Stimulated activated CD8-positive, alpha-beta memory T cell treated with anti-CD3 and anti-CD28 coated beads, Interleukin-12 subunit alpha, Interleukin-12 subunit beta, amount 100 ng/mL, for 1 hour (primary cell): ENCODE measurements at regions not wholly inside any gene's neighbourhood (a gene's known extent, or its start where the extent isn't known, plus 50 kb on each side); places are given as distances from the start of the nearest gene placed in this dataset.
"Not testable (repeated sequence)": the region's sequence is repeated elsewhere in the genome, so short reads cannot be mapped to it uniquely, and the experiment has no call there.

Source experiments
- DNase-seq: peaks from one replicate; pipeline ENCODE4 v3.0.0-alpha.2; 2020; ENCODE audit warnings: low read depth

DNA sequence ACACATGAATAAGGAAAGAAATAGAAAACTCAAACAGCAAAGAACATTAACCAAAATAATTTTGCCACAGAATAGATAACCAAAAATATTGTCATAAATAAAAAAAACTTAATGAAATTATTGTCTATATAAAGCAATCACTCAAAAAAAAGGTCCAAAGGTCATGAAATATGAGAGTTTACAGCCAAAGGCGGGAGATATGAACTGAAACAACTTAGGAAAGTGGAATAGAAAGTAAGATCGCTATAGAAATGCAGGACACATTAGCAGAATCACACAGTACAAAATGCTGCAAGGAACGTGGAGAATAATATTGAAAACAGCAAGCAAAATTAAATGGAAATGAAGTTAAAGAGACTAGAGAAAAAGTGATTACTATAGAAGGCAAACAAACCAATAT lies 375.0 kb upstream of the ARHGEF26 start:
- DNase-seq, result no peak

DNA sequence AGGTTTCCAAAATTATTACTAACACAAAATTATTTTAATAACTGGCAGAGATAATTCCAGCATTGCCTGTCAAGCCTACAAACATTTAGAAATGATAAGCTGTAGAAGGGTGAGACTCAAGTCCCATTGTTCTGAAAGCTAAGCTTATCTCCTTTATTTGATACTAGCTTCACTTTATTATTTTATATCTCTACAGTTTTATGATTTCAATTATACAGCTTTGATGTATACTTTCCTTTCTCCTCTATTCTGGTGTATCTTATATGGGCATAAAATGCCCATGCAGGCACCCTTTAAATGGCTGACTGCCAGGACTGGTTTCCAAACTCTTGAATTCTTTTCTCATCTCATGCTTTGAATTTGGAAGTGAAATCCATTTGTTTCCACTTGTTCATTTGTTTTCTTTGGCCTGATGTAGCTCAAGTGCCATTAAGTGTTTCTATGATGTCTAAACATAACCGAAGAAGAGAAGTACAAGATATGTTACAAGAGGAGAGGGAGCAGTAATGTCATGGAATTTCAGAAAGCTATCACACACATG lies 372.1 kb upstream of the ARHGEF26 start:
- DNase-seq, result no peak

DNA sequence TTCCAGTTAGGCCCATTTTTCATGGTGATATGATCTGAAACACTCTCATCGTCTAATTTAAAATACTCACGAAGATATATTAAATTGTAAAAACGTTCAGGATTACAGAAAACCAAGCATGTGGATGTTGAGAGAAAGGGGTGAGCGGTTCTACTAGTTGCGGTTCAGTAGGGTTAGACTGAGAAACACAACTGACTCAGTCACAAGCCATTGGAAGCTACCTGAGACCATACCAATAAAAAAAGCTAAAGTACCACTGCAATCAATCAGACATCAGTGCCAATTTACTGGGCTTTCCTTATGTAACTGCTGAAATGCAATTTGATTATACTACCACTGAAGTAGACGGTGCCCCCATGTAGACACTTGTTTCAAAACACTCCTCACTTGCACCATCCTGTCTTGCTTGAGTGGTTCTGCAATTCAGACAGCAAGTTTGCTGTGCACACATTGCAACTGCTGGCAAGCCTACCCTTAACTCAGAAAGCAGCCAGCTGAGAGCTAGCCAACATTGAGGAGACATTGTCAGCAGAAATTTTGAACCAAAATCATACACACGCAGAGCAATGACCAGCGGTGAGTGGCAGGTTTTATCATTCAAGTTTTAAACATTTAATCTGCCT lies 368.7 kb upstream of the ARHGEF26 start:
- no peak for DNase-seq

DNA sequence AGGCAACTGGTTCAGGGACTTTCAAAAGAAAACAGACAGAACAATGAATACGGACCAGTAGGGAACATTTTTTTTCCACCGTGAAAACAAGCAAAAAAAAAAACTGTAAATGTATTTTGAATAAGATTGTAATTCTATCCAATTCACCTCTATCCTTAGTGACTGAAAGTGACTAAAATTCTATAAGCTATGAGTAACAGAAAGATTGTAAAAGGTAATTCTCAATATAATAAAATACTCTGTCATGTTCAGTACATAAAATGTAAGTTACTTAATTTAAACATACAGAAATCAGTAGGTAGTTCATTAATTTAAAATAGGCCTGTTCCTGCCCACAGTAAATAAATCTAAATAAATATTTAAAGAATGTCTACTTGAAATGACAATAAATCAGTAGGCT lies 368.2 kb upstream of the ARHGEF26 start:
- DNase-seq, result no peak

DNA sequence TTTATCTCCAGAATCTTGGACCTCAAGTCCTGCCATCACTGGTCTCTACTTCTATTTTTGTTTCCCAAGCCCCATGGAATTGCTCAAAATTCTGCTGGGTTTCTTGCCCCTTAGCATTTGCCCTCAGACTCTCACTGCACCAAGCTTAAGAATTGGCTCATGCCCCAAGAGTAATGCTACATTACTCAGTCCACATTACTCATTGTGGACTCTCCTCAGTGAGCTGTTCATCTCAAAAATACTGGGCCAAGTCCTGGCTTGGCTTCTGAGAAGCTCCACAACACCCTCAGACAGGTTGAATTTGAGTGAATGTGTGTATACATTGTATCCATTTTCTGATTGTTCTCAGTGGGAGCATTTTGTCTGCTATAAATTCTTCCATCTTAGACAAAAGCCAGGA lies 364.4 kb upstream of the ARHGEF26 start:
- no peak for DNase-seq

DNA sequence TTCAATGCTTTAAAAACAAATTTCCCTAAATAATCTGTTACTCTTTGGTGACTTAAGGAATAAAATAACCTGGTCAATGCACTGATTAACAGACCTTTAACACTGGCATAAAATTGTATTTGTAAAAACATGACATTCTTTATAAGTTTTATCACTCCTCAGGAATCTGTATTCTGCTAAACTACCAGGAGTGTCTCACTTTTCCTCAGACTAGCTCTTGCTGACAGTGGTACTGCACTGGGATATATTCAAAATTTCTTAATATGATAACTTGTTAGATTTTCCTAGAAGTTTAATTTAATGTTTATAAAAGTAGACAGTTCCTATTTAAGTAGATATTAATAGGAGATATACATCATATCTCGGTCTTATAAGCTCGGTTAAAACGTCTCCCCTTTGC lies 363.4 kb upstream of the ARHGEF26 start:
- no peak for DNase-seq

DNA sequence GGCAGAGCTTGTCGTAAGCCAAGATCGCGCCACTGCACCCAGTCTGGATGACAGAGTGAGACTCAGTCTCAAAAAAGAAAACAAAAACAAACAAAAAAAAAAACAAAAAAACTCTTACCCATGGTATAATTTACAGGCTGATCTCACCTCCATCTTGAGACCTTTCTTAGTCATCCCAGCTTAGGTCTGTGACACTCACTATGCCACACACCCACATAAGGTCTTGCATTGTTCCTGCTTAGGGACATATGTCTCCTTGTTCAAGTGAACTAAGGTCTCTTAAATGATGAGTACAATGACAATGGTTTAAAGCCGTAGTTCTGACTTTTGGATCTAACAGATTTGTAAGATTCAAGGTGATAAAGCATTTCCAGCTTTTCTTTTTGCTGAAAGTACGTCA lies 360.2 kb upstream of the ARHGEF26 start:
- no peak for DNase-seq

DNA sequence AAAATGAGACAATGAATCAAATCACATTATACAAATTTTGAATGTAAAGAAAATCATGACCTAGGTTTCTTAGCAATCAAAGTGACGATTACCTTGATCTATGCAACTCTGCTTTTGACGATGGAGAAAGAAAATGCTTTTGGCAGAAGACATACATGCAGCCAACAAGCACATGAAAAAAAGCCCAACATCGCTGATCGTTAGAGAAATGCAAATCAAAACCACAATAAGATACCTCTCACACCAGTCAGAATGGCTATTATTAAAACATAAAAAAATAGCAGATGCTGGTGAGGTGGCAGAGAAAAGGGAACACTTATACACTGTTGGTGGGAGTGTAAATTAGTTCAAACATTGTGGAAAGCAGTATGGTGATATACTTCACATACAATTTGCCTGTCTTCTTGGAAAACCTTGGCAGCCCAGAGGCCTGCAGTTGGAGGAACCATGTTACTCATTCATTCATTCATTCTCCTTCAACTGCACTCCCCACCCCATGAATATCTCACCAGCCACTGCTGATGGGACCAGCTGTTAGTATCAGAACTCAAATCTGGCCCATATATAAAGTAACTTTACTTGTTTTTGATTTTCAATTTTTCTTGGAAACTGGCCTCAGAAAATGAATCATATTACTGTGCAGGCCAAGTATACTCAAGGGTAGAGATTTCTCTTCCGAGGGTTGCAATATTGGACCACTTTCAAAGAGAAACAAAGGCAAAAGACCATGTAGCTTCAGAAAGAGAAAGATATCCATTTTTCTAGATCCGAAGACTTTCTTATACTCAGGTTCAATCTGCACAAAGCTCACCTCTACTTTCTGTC lies 358.6 kb upstream of the ARHGEF26 start:
- no peak for DNase-seq

DNA sequence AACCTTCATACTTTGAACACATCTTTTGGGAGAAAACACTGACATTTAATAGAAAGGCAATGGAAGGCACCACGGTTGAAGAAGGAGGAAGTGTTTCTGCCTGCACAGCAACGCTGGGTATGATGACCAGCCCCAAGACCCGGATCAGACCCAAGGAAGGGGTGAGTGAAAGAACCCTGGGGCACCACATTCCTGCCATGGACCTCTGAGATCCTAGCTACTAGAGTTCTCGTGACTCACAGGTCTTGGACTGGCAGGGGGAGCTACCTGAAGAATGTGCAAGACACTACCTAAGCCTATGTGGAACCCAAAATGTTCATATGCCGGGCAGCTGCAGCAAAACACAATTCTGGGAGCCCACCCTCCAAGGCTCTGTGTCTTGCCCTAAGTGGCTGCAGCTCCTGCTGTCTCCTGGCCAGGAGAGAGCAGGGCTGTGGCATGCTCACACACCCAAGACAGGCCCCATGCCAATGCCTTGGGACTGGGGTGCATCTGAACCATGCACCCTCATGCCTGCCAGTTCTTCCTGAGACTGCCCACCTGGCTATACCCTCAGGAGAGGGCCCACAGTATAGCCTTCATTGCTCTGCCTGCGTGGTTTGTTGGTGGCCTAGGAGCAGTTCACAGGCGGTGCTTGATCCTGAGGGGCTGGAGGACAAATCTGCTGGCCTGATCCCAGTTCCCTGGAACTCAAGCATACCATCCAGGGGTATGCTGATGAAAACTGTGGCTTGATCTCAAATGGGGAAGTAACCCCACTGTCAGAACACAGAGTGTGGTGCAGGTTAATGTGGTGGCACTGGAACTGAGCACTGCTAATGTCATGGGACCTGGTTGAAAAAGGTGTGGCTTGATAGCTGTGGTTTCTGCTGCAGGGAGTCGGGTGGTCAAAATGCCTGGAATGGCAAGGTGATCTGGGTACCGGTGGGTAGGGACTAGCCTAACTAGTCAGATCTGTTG lies 353.3 kb upstream of the ARHGEF26 start:
- DNase-seq, result no peak

DNA sequence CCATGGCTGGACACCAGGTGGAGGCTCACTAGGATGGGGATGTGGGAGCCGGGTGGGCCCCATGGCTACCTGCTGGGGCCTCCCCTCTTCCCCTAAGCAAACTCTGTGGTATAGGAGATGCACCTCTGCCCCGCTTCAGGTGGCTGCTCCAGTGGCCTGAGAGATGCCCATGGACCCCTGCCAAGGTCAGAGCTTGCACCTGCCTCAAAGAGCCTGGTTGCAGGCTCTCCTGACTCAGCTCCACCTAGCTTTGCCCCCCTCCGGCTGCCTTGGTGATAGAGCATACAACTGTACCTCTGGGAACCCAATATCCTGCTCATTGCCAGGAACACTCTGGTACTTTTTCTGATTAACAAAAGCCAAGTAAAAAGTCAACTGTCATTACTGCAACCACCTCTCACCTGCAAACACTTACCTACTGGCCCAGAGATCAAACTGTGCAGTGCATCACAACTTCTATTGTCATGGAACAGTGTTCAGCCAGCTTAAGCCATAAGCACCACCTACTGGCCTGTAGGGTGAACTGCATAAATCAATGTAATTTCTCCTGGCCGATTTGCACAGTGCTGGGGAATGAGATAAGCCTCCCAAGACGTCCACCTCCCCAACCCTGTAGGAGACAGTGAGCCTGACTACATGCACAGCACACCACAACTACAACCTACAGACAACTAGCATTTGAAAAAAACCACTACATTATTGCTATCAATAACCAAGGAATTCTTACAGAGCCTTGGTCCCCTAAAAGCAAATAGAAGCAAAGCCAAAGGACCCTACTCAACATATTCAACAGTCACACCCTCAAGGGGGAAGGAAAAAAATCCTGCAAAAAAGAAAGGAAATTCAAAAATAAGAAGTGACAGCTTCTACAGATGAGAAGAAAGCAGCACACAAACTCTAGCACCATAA lies 352.4 kb upstream of the ARHGEF26 start:
- peak; percentile 30 for DNase-seq

DNA sequence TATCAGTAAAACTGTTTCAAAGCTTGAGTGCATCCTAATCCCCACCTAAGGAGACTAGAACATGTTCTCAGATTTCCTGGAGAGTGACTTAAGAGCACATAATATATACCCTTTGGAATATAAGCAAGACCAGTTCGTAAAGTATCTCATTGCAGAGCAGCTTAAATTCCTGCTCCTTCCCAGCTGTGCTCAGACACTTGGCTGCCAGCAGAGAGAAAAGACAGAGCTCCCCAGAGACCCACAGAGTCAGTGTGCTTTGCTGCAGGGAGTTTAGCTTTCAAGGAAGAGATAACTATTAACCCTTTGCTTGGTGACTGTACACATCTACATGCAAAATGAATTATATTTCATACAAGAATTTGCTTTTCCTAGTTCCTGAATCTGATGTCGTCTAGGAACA lies 338.1 kb upstream of the ARHGEF26 start:
- DNase-seq, result no peak

DNA sequence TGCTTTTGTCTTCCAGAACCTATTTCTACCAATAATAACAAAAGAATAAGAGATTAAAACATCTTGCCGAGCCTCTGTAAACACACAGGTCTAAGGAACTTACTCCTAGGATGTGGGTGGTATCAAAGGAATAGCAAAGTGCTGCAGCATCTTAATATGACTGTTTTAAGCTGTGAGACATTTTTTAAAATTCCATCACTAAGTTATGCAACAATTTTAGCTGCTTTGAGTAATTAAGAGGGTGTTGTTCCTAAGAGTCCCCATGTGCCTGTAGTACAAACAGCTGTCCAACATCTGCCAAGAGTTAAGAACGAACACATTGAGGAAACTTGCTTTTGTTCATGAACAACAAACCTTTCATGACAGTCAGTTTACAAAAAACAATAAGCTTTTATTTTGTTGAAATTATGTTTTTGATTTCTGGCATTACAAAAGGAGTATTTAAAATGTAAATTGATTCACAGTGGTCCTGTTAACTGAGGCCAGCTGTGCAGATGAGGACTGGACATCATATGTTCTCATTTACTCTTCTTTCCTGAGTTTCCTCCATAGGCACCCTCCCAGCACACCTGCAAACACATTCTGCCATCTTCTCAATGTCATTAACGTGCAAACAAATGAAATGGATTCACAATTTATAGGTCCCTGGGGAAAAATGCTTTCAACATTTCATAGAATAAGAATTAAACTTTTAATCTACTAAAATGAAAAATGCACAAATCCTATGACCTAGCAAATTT lies 337.3 kb upstream of the ARHGEF26 start:
- DNase-seq, result no peak

DNA sequence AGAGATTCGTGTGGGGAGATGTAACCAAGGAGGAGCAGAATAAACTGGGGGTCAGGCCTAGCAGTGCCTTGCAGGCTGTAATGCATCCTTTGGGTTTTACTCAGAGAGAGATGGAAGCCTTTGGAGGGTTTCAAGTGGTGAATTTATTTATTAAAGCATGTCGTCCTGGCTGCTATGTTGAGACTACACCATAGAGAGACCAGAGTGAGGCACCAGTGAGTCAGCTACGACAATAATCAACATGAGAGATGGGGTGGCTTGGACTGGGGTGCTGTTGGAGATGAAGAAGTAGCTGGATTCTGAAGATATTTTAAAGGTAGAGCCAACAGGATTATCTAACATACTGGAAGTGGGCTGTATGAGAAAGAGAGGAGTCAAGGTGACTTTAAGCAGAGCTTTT lies 335.3 kb upstream of the ARHGEF26 start:
- no peak for DNase-seq

DNA sequence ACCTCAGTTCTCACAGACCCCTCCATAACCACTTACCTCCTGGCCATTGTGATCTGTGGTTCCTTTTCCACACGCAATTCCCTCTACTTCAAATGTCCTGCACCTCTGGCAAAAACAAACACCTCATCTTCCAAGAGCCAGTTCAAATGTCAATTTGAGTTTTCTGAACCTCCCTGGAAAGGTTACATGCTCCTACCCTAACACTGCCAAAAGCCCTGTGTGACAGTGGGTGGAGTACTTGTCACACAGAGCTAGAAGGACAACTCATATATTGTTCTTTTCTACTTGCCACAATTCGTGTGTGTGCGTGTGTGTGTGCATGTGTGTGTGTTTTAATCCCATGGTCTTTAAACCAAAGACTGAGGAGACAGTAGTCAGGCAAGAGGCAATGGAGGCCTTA lies 331.8 kb upstream of the ARHGEF26 start:
- no peak for DNase-seq

DNA sequence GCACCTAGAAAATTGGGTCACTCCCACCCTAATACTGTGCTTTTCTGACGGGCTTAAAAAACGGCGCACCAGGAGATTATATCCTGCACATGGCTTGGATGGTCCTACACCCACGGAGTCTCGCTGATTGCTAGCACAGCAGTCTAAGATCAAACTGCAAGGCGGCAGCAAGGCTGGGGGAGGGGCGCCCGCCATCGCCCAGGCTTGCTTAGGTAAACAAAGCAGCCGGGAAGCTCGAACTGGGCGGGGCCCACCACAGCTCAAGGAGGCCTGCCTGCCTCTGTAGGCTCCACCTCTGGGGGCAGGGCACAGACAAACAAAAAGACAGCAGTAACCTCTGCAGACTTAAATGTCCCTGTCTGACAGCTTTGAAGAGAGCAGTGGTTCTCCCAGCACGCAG lies 324.1 kb upstream of the ARHGEF26 start:
- not testable (repeated sequence) for DNase-seq

DNA sequence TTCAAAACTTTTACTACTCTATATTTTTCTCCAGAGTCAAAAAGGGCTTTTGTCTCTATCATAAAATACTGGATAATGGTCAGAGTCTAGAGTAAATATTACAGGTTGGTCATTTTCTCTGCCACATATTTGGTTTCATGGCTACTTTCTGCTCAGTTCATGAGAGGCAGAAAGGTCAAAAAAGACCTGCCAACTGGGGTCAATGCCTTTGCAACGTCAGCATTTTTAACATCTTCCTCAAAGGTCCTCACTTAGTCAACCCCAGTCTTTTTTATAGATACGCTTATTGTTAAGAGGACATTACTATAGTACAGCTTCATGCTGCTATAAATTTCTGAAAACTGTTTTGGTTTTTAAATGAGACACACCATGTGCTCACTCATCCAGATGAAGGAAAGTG lies 312.1 kb upstream of the ARHGEF26 start:
- no peak for DNase-seq

DNA sequence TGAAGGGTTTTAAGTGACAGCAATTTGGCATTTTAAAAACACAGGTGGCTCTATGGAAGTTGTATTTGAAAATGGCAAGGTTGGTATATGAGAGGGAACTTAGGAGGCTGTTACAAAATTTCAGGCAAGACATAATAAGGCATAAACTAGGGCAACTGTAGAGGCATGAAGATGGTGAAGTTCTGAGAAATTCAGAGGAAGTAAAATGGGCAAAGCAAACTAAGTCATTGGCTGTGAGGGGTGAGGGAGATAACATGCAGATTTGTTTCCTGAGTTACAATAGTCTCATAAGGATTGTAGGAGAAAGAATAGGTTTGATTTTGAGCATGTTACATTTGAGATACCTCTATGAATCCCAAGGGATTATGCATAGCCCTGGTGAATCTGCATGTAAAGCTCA lies 302.9 kb upstream of the ARHGEF26 start:
- DNase-seq, result no peak

DNA sequence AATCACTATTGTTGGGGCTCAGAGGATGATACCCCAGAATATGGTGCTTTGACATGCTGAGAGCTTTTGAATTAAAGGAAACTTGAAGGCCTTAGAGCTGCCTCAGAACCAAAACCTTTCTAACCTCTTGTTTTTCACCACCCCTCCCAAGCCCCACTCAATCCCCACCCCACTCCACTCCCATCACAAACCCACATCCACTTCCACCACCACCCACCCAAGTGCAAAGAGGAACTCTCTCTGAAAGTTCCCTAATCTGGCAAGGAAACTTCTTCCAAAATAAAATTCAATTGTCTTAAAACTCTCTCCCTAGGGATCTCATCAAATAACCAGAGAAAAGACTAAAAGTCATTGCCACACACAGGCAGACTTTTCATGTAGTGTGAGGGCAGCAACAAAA lies 301.2 kb upstream of the ARHGEF26 start:
- DNase-seq, result no peak

DNA sequence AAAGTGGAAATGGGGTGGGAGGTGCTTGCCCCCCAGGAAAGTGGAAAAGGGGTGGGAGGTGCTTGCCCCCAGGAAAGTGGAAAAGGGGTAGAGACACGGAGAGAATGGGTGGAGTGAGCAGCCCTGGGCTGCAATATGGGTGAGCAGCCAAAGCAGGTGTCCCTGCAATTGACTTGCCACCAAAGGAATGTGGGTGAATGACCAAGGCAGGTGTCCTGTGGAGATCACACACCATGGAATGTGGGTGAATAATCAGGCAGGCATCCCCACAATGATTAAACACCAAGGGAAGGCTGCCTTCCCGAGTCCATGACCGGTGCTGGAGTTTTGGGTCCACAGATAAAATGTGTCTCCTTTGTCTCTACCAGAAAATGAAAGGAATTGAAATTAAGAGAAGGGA lies 292.8 kb upstream of the ARHGEF26 start:
- DNase-seq, result not testable (repeated sequence)

DNA sequence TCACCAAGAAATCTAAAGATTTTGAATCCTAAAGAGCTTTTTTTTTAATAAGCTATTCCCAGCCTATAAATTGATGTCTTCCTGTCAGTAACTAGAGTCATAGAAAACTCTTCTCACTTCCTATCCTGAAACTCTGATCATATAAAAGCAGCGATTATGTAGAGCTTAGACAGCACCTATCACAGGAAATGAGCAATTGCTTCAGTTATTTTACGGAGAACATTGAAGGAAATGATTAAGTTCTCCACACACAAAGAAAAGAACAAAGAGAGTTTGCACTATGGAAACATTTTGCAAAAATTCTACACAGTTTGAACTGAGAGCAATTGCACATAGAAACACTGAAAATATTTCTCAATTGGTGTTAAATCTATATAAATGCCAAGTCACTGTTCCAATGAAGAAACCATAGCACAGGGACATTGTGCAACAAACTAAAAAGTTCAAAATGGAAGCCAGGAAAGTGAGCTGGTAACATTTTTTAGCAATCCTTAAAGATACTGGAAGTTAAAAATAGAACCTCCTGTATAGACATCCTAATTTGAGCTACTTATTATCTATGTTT lies 291.5 kb upstream of the ARHGEF26 start:
- DNase-seq, result no peak
